Heart left ventricle (tissue), 16 donors: ENCODE measurements at regions not wholly inside any gene's neighbourhood (a gene's known extent, or its start where the extent isn't known, plus 50 kb on each side); places are given as distances from the start of the nearest gene placed in this dataset.

Source experiments
- ATAC-seq, 4 donors: fragments of 200-7000 bp; cut with Tn5 transposase; one replicate each; pipeline ENCODE4 v1.9.1; 2020 to 2022; ENCODE audit warnings: moderate library complexity in 4 of 4, mild to moderate bottlenecking in 3 of 4, moderate number of reproducible peaks in 1 of 4
- DNase-seq, 5 donors: peaks; one replicate each; pipeline ENCODE4 v3.0.0-alpha.2; 2020
- H3K27ac ChIP-seq, 12 donors: fragments of 200-600 bp; sonication (generic) in 4 of 12; one replicate each; pipeline versions ENCODE4 v1.5.0 to v1.8.0; 2016 to 2022; ENCODE audit warnings: mild to moderate bottlenecking in 2 of 12
- H3K27me3 ChIP-seq, 9 donors: fragments of 200-600 bp; sonication (generic) in 2 of 9; one replicate each; pipeline versions ENCODE4 v1.5.1 to v1.8.0; 2016 to 2022; ENCODE audit warnings: mild to moderate bottlenecking in 3 of 9
- H3K36me3 ChIP-seq, 9 donors: fragments of 200-600 bp; sonication (generic) in 2 of 9; one replicate each; pipeline versions ENCODE4 v1.5.0 to v1.8.0; 2018 to 2022; ENCODE audit warnings: mild to moderate bottlenecking in 2 of 9
- H3K4me1 ChIP-seq, 12 donors: fragments of 200-600 bp; sonication (generic) in 4 of 12; one replicate each; pipeline versions ENCODE4 v1.5.0 to v1.8.0; 2016 to 2022; ENCODE audit warnings: mild to moderate bottlenecking in 3 of 12
- H3K4me3 ChIP-seq, 12 donors: fragments of 200-600 bp; sonication (generic) in 4 of 12; one replicate each; pipeline versions ENCODE4 v1.5.0 to v1.8.0; 2017 to 2022; ENCODE audit warnings: mild to moderate bottlenecking in 9 of 12, moderate library complexity in 4 of 12
- H3K9me3 ChIP-seq, 12 donors: fragments of 200-600 bp; sonication (generic) in 4 of 12; one replicate each; pipeline versions ENCODE4 v1.5.0 to v1.8.0; 2016 to 2022; ENCODE audit warnings: mild to moderate bottlenecking in 1 of 12
- POLR2A ChIP-seq, 2 donors: fragments of 450-650 bp; IDR thresholded peaks; one replicate each; pipeline ENCODE4 v1.6.1; 2017; ENCODE audit warnings: antibody characterized with exemption in 2 of 2, mild to moderate bottlenecking in 2 of 2, moderate library complexity in 2 of 2
- WGBS, 4 donors: extraction: QIAGEN DNeasy Blood & Tissue Kit in 2 of 4; methylation state at CpG; one replicate each; pipeline versions ENCODE4 v1.1.5 to v1.1.7; 2013 to 2018; 5-methylcytosine and 5-hydroxymethylcytosine counted together
- intact Hi-C, 10 donors: fragments of 100-400 bp; cut with DNase I; formaldehyde crosslinking; loops; one replicate each; pipeline versions ENCODE4 v1.11.1 to v1.14.2; 2022
- TF ChIP-seq, protein P1 (sequence below), 12 donors: fragments of 200-600 bp; sonication (generic) in 4 of 12; IDR thresholded peaks; one replicate each; pipeline versions ENCODE4 v1.5.0 to v1.8.0; 2018 to 2022; ENCODE audit warnings: antibody characterized with exemption in 12 of 12, mild to moderate bottlenecking in 5 of 12
- donor health status: ischemic (EF 13 %, LVEDD 7.1; RV severe dilation, severe dysfunction).
- donor health status: healthy with polysubstance abuse.
- donor health status: DM: no; HTN: yes; CAD: no.
- donor health status: DM: no; HTN: no; CAD: no.
- donor health status: ischemic (EF 25% LVEDD 6.9; RV normal size, moderate dysfunction).
- donor health status: ischemic (EF 25% LVEDD 5.7; RV mildly dilated, moderate dysfunction).
- donor health status: healthy.
- donor health status: DM: yes; HTN: yes; CAD: no.
- donor health status: ischemic (EF 35%, LVEDD 5.7; RV mildly dilated, moderate dysfunction).
- donor health status: nonischemic (EF 11% LVEDD 7.7; RV severe dilation, severe dysfunction).
- donor health status: DM: yes; HTN: yes; CAD: no.
- donor health status: PGD.
- donor health status: ischemic (EF 29% LVEDD 5.4; RV normal size, mild dysfunction).
- donor health status: nonischemic (EF 23%, LVEDD 6.1; RV moderate dilation, normal function).

GRCh38 chr12:13680916-13681315, 300.5 kb downstream of the GRIN2B start:
- H3K27ac ChIP-seq, result no peak overlapping the region
- ATAC-seq (no peak), DNase-seq (no peak)
- intact Hi-C loops, result no loop called here
- no peaks in the 10 kb centered on the region for H3K4me1 ChIP-seq
- WGBS, 4 donors, result 81 to 85% (median 83%) methylated on average over 4 of the region's 4 CpGs
- H3K27me3 ChIP-seq, result peaks cover 0 to 7% (median 0%) of the 10 kb centered on the region in 9 donors
- no peak for TF ChIP-seq POLR2A (IDR thresholded peaks at IDR 0.05)
- TF ChIP-seq, protein P1, sequence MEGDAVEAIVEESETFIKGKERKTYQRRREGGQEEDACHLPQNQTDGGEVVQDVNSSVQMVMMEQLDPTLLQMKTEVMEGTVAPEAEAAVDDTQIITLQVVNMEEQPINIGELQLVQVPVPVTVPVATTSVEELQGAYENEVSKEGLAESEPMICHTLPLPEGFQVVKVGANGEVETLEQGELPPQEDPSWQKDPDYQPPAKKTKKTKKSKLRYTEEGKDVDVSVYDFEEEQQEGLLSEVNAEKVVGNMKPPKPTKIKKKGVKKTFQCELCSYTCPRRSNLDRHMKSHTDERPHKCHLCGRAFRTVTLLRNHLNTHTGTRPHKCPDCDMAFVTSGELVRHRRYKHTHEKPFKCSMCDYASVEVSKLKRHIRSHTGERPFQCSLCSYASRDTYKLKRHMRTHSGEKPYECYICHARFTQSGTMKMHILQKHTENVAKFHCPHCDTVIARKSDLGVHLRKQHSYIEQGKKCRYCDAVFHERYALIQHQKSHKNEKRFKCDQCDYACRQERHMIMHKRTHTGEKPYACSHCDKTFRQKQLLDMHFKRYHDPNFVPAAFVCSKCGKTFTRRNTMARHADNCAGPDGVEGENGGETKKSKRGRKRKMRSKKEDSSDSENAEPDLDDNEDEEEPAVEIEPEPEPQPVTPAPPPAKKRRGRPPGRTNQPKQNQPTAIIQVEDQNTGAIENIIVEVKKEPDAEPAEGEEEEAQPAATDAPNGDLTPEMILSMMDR (IDR thresholded peaks at IDR 0.05), result no peak
- H3K4me3 ChIP-seq, result no peak overlapping the region
- no peaks in the 10 kb centered on the region for H3K36me3 ChIP-seq
- no peaks in the 10 kb centered on the region for H3K9me3 ChIP-seq

DNA sequence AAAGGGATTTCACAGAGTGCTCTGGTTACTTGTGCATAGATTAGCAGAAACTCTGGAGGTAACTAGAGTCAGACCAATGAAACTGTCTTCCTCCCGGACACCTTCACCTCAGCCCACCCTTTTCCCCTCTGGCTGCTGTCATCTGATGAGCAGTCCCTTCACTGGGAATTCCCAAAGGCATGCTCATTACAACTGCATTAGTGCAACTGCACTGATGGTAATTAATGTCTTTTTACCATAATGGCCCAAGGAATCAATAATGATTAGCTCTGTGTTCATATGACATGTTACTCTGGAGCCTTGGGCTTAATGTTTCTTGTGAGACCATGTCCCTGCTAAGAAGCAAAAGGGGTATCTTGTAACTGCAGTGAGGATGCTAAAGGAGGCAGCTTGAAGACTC, 304.5 kb downstream of the GRIN2B start:
- Histone ChIP-seq H3K27me3 (peaks cover 0 to 7% (median 0%) of the 10 kb centered on the region in 9 donors), H3K4me3 (no peak overlapping the region), H3K36me3 (no peaks in the 10 kb centered on the region), H3K4me1 (no peaks in the 10 kb centered on the region), H3K27ac (no peak overlapping the region), H3K9me3 (no peaks in the 10 kb centered on the region)
- intact Hi-C loops, result no loop called here
- DNase-seq, result no peak
- ATAC-seq, result no peak
- no peak for TF ChIP-seq POLR2A (IDR thresholded peaks at IDR 0.05)
- TF ChIP-seq, protein P1 (IDR thresholded peaks at IDR 0.05), result no peak
- 73 to 100% (median 90%) methylated on average over 1 of the region's 1 CpG for WGBS, 4 donors

DNA sequence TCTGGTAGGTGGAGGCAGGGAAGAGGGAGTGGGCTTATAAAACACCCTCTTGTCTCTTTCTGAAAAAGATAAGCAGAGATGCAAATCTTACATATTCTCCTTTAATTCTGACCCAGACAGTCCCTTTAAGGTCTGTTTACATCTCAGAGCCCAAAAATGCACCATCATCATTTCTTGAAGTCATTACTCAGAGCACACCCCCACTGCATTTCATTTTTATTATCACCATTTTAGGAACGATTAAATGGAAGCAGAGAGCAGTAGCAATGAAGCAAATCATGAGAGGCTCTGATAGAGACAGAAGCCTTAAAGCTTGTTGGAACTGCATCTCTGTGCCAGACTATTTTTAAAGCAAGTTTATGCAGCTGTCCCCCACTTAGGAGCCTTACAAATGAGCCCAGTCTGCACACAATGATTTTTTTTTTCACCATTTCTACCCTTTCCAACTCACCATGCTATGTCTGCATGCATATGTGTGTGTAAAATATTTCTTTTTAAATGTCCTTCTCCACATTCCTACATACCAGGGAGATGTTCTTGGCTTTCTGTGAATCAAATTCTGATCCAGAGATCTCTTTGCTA, 311.0 kb downstream of the GRIN2B start:
- Histone ChIP-seq H3K4me3 (no peak overlapping the region), H3K27me3 (peaks cover 0 to 9% (median 0%) of the 10 kb centered on the region in 9 donors), H3K36me3 (no peaks in the 10 kb centered on the region), H3K9me3 (no peaks in the 10 kb centered on the region), H3K27ac (no peak overlapping the region), H3K4me1 (no peaks in the 10 kb centered on the region)
- DNase-seq, result no peak
- no peak for ATAC-seq
- intact Hi-C loops, result no loop called here
- no peak for TF ChIP-seq POLR2A (IDR thresholded peaks at IDR 0.05)
- TF ChIP-seq, protein P1 (IDR thresholded peaks at IDR 0.05), result no peak
- WGBS, 4 donors, result 25 to 35% (median 32%) methylated on average over 1 of the region's 1 CpG

- intact Hi-C loops, result loop anchor here in 6 of 10 donors (10.0 kb wide), 5 partner anchors 304 to 754 kb away; no protein-coding TSS in a partner anchor
- no peak for TF ChIP-seq POLR2A (IDR thresholded peaks at IDR 0.05)
- TF ChIP-seq, protein P1 (IDR thresholded peaks at IDR 0.05), result no peak
- ATAC-seq, result no peak
- Histone ChIP-seq H3K36me3 (no peaks in the 10 kb centered on the region), H3K9me3 (no peaks in the 10 kb centered on the region), H3K4me3 (no peak overlapping the region), H3K27ac (no peak overlapping the region), H3K4me1 (no peaks in the 10 kb centered on the region), H3K27me3 (peaks cover 0 to 9% (median 0%) of the 10 kb centered on the region in 9 donors)
- WGBS, 4 donors, result 71 to 79% (median 76%) methylated on average over 3 of the region's 3 CpGs
- no peak for DNase-seq
Measured at GRCh38 chr12:13668880-13669279, 312.5 kb downstream of the GRIN2B start.
